ENCODE measurements at regions not wholly inside any gene's neighbourhood (a gene's known extent, or its start where the extent isn't known, plus 50 kb on each side); places are given as distances from the start of the nearest gene placed in this dataset.

DNA sequence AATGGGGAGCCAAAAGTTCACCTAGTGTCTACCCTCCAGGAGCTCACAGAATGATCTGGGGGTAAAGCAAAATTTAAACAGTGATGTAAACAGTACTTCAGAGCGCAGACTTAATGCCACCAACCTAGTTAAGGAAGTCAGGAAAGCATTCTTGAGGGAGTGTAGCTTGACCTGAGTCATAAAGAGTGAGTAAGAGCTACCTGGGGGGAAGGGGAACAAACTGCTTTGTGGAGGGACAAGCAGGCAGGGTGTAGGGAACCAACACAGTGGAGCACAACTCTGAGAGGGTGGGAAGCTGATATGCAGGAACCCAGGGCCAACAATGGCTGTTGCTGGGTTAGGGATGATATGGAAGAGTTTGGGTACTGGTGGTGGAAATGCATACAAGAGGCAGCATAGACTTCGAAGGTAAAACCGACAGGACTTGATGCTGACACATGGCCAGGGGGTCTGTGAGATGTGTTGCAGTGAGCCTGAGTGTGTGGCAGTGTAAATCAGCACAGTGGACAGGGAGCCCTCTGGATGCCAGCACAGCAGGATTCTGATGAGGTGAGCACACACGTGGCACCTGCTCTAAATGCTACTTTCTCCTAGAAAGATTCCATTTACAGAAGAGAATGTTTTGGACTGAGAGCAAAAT, 58.3 kb upstream of the CYP2D6 start:
- TF ChIP-seq, protein P1, sequence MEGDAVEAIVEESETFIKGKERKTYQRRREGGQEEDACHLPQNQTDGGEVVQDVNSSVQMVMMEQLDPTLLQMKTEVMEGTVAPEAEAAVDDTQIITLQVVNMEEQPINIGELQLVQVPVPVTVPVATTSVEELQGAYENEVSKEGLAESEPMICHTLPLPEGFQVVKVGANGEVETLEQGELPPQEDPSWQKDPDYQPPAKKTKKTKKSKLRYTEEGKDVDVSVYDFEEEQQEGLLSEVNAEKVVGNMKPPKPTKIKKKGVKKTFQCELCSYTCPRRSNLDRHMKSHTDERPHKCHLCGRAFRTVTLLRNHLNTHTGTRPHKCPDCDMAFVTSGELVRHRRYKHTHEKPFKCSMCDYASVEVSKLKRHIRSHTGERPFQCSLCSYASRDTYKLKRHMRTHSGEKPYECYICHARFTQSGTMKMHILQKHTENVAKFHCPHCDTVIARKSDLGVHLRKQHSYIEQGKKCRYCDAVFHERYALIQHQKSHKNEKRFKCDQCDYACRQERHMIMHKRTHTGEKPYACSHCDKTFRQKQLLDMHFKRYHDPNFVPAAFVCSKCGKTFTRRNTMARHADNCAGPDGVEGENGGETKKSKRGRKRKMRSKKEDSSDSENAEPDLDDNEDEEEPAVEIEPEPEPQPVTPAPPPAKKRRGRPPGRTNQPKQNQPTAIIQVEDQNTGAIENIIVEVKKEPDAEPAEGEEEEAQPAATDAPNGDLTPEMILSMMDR (conservative IDR thresholded peaks at IDR 0.05; ENCODE audit: low read length) = no peak
- no peak for TF ChIP-seq EZH2phosphoT487 (IDR thresholded peaks at IDR 0.05; ENCODE audit: borderline replicate concordance)
